Mammary epithelial cell (primary cell): ENCODE measurements at regions not wholly inside any gene's neighbourhood (a gene's known extent, or its start where the extent isn't known, plus 50 kb on each side); places are given as distances from the start of the nearest gene placed in this dataset.

Experiments
- EZH2 ChIP-seq: IDR thresholded peaks from 2 replicates; pipeline ENCODE4 v1.6.1; 2012; ENCODE audit warnings: low read length, inconsistent platforms, borderline replicate concordance
- TF ChIP-seq, protein P1 (sequence below), 2 donors: IDR thresholded peaks in 1 of 2; conservative IDR thresholded peaks in 1 of 2; 2 replicates each; pipeline ENCODE4 v1.5.1; 2011 to 2012; ENCODE audit warnings: inconsistent platforms in 2 of 2, low read length in 2 of 2, mild to moderate bottlenecking in 2 of 2, control low read depth in 1 of 2, low read depth in 1 of 2; ENCODE audit not compliant: insufficient read depth in 1 of 2; ENCODE audit errors: extremely low read depth in 1 of 2

DNA sequence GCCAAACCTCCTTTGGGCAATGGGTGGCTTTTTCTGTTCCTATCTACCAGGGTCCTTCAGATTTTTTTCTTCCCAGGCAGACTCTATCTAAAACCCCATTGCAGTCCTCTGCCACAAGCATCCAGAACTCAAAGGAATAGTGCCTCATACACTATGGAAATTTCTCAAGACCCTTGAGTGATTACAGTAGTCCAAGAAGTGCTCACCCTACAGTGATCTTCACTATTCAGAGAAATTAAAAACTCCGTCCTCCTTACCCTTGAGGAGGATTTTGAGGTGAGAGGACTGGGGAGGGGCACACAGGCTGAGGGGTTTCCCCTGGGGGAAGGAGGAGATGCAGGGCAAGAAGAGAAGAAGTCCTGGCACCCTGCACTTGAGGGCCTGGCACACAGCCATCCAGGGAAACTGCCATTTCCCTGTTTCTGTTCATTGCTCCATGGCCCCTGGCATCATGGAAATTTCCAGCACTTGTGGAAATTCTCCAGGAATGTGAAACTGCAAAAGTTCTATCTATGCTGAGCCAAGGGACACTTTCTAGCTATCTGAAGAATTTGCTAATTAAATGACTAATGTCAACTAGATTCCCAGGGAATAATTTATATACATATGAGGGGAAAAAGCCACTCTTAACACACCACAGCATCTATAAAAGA lies 102.5 kb upstream of the ATP1B1 start:
- TF ChIP-seq, protein P1, sequence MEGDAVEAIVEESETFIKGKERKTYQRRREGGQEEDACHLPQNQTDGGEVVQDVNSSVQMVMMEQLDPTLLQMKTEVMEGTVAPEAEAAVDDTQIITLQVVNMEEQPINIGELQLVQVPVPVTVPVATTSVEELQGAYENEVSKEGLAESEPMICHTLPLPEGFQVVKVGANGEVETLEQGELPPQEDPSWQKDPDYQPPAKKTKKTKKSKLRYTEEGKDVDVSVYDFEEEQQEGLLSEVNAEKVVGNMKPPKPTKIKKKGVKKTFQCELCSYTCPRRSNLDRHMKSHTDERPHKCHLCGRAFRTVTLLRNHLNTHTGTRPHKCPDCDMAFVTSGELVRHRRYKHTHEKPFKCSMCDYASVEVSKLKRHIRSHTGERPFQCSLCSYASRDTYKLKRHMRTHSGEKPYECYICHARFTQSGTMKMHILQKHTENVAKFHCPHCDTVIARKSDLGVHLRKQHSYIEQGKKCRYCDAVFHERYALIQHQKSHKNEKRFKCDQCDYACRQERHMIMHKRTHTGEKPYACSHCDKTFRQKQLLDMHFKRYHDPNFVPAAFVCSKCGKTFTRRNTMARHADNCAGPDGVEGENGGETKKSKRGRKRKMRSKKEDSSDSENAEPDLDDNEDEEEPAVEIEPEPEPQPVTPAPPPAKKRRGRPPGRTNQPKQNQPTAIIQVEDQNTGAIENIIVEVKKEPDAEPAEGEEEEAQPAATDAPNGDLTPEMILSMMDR (conservative IDR thresholded peaks at IDR 0.05 in 1 of 2, IDR thresholded peaks at IDR 0.05 in 1 of 2; ENCODE audit: extremely low read depth in 1 of 2, insufficient read depth in 1 of 2, low read depth in 1 of 2, low read length in 2 of 2) = no peak
- TF ChIP-seq EZH2 = no peak
